Testis (tissue), 2 donors: ENCODE measurements at regions not wholly inside any gene's neighbourhood (a gene's known extent, or its start where the extent isn't known, plus 50 kb on each side); places are given as distances from the start of the nearest gene placed in this dataset.

Experiments used
- POLR2A ChIP-seq: fragments of 450-650 bp; IDR thresholded peaks from one replicate; pipeline ENCODE4 v1.6.1; 2017; ENCODE audit warnings: antibody characterized with exemption, mild to moderate bottlenecking, moderate library complexity
- TF ChIP-seq, protein P1 (sequence below), 3 experiments: fragments of 450-650 bp in 2 of 3; fragments of 200-600 bp in 1 of 3; sonication (generic) in 1 of 3; IDR thresholded peaks; one replicate each; pipeline ENCODE4 v1.5.1; 2016 to 2019; ENCODE audit warnings: antibody characterized with exemption in 3 of 3, mild to moderate bottlenecking in 2 of 3, moderate library complexity in 1 of 3

DNA sequence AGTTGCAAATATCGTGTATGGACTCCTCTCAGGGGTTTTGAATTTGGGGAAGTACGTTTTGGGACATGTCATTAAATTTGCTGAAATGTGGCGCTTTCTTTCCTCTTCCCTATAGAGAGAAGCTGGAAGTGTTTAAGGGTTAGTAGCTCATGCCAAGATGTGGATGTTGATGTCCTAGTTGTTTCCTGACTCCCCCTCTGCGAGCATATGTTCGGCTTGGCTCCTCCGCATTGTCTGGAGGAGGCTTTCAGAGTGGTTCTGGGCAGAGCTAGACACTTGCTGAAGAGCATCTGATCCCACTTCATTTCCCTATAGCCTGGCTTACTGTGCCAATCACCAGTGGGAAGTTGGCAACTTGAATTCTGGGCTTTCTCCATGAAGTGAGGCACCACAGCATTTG lies 347.4 kb upstream of the B3GALT2 start:
- TF ChIP-seq, protein P1, sequence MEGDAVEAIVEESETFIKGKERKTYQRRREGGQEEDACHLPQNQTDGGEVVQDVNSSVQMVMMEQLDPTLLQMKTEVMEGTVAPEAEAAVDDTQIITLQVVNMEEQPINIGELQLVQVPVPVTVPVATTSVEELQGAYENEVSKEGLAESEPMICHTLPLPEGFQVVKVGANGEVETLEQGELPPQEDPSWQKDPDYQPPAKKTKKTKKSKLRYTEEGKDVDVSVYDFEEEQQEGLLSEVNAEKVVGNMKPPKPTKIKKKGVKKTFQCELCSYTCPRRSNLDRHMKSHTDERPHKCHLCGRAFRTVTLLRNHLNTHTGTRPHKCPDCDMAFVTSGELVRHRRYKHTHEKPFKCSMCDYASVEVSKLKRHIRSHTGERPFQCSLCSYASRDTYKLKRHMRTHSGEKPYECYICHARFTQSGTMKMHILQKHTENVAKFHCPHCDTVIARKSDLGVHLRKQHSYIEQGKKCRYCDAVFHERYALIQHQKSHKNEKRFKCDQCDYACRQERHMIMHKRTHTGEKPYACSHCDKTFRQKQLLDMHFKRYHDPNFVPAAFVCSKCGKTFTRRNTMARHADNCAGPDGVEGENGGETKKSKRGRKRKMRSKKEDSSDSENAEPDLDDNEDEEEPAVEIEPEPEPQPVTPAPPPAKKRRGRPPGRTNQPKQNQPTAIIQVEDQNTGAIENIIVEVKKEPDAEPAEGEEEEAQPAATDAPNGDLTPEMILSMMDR (IDR thresholded peaks at IDR 0.05) = no peak
- TF ChIP-seq POLR2A = no peak
